Erythroblast (primary cell): ENCODE measurements at regions not wholly inside any gene's neighbourhood (a gene's known extent, or its start where the extent isn't known, plus 50 kb on each side); places are given as distances from the start of the nearest gene placed in this dataset.

Experiments used
- DNase-seq, 2 experiments: peaks; one replicate each; lab custom pipeline; 2025; lab: John Stamatoyannopoulos, UW
- GATA1 ChIP-seq: IDR thresholded peaks from 2 replicates; pipeline ENCODE4 v1.6.1; 2011; ENCODE audit warnings: low read depth, mild to moderate bottlenecking, control low read depth, low read length, moderate library complexity
- POLR2A ChIP-seq: IDR thresholded peaks from 2 replicates; pipeline ENCODE4 v1.6.1; 2011; ENCODE audit warnings: mild to moderate bottlenecking, low read length

GRCh38 chr5:106963630-106964029 is 707.1 kb downstream of the EFNA5 start:
- DNase-seq: no peak
- TF ChIP-seq POLR2A: no peak
- TF ChIP-seq GATA1: no peak

GRCh38 chr5:106962464-106963230 is 708.1 kb downstream of the EFNA5 start:
- TF ChIP-seq POLR2A (no peak), GATA1 (no peak)
- no peak for DNase-seq

- TF ChIP-seq POLR2A: no peak
- TF ChIP-seq GATA1: no peak
- DNase-seq: no peak
These were observed 711.4 kb downstream of the EFNA5 start for GRCh38 chr5:106959387-106959786.

DNA sequence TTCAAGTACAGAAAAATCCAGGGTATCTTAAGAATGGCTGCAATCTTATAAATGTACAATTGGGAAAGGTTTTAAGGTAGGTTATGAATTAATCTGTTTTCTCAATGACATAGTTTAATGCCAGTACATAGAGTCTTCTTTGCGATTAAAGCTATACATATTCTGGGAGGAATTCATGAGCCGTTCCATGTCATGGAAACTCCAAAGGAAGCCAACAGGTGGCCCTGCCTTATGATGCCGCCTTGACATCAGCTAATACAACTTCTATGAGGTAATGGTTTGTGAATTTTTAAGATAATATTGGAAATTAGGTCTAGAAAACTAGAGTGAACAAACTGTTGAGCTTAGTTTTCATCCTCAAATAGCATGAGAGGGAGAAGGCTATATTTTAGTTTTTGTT is 713.4 kb downstream of the EFNA5 start:
- TF ChIP-seq POLR2A (no peak), GATA1 (no peak)
- no peak for DNase-seq

GRCh38 chr5:106956886-106957285 is 713.9 kb downstream of the EFNA5 start:
- TF ChIP-seq GATA1 (no peak), POLR2A (no peak)
- DNase-seq: no peak

GRCh38 chr5:106956187-106956586 is 714.5 kb downstream of the EFNA5 start:
- no peak for DNase-seq
- TF ChIP-seq POLR2A: no peak
- no peak for TF ChIP-seq GATA1

GRCh38 chr5:106940986-106941385 is 729.8 kb downstream of the EFNA5 start:
- no peak for TF ChIP-seq GATA1
- TF ChIP-seq POLR2A: no peak
- DNase-seq: no peak

DNA sequence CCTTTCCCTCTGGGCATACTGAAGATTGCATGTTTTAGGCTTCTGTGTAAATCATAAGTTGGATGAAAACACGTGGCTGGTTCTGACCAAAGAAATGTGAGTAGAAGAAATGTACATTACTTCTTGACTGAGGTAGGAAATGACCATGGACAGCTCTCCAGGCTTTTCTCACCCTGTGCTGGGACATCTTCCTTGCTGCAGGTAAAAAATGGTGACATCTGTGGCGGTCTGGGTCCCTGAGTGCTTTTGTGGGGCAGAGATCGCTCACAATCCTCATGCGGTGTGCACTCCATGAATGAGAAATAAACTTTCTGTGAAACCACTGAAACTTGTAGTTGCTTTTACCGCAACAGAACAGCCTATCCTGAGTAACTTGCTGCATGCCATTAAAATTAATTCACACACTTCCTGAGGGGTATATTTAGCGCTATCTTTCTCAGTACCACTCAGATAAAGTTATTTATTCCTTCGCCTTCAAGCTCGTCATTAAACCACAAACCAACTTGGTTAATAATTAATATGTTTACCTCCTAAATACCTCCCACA is 730.4 kb downstream of the EFNA5 start:
- DNase-seq: no peak
- TF ChIP-seq POLR2A (no peak), GATA1 (no peak)

DNA sequence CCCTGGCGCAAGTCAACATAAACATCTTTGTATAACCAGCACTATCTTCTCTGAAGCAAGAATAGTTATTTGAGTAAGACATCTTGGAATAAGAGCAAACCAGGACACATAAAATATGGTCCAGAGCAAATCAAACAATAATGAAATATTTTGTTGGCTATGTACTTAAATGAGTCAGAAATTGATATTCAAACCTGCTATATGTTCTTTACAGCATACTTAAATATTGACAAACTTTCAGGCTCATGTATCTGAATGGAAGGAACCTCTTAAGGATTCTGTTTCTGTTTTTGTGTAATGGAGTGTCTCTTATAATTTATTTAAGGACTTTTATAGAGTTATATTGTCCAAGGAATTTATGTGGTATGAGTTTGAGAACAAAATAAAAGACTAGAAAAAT is 747.3 kb downstream of the EFNA5 start:
- TF ChIP-seq GATA1 (no peak), POLR2A (no peak)
- no peak for DNase-seq

- DNase-seq: no peak
- TF ChIP-seq POLR2A (no peak), GATA1 (no peak)
These were observed 749.2 kb downstream of the EFNA5 start for GRCh38 chr5:106921567-106921966.

DNA sequence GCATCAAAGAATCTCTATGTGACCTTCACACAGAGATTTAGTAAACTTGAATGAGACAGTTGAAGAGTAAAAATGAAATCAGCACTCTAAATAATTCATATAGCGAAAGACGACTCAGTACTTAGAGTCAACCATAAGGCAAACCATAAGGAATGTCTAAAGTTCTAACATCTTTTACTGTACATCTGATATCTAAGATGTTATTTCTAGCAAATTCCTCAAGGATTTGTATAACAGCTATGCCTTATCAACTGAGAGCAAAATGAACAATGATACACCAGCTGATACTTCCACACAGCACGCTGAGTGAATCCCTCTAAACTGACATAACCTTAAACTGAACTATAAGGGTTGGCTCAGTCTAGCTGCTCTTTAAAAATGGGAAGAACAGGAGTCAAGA is 760.3 kb downstream of the EFNA5 start:
- TF ChIP-seq GATA1 (no peak), POLR2A (no peak)
- DNase-seq: no peak

DNA sequence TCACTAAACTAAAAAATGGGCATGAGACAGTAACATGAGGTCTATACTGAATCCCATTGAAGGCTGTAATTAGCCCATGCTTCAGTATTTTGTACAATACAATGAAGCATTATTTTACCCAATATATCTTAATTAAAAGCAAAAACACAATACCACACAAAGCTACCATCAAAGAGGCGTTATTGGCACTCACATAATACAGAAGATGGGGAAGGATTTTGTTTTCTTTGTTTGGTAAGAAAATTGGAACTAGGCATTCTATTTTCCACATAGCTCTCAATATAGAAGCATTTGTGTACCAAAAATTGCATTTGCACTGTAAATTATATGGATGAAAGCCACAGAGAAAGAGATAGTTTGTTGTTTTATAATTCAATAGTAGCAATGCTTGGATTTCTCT is 761.0 kb downstream of the EFNA5 start:
- TF ChIP-seq GATA1 (no peak), POLR2A (no peak)
- no peak for DNase-seq

GRCh38 chr5:106907979-106908378 is 762.8 kb downstream of the EFNA5 start:
- DNase-seq: no peak
- TF ChIP-seq GATA1: no peak
- no peak for TF ChIP-seq POLR2A

DNA sequence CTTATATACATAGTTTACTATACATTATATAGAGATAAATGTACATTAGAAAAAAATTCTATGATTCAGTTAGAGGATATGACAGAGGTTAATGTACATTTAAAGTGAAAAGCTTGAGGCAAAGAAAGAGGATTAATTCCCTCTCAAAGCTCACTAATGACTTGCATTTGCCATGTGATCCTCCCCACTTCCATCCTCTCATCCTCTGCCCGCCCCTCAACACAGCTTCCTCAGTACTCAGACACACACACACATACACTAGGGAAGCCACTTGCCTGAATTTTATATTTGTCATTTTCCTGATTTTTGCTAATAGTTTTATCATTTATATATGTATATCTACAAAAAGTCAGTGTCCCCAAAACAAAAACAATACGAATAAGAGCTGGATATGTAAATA is 764.5 kb downstream of the EFNA5 start:
- TF ChIP-seq POLR2A (no peak), GATA1 (no peak)
- no peak for DNase-seq

DNA sequence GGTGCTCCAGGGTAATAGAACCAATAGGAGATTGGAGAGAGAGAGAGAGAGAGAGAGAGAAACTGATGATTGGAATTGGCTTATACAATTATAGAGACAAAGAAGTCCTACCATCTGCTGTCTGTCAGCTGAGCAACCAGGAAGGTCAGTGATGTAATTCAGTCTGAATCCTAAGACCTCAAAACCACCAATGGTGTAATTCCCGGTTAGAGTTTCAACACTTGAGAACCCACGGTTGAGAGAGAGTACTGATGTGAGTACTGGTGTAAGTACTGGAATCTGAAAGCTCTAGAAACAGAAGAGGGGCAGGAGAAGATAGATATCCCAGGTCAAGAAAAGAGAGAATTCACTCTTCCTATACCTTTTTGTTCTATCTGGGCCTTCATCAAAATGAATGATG is 775.8 kb downstream of the EFNA5 start:
- TF ChIP-seq POLR2A (no peak), GATA1 (no peak)

More for the DNA sequence above, 775.8 kb downstream of the EFNA5 start:
- DNase-seq: no peak
